HG02571 (cell line): ENCODE measurements at regions not wholly inside any gene's neighbourhood (a gene's known extent, or its start where the extent isn't known, plus 50 kb on each side); places are given as distances from the start of the nearest gene placed in this dataset.
"Not testable (repeated sequence)": the region's sequence is repeated elsewhere in the genome, so short reads cannot be mapped to it uniquely, and the experiment has no call there.

ENCODE experiments used
- ATAC-seq: cut with Tn5 transposase; IDR thresholded peaks from one replicate; pipeline ENCODE4 v1.9.1; 2021; ENCODE audit warnings: mild to moderate bottlenecking, moderate library complexity; ENCODE audit not compliant: unreplicated experiment

DNA sequence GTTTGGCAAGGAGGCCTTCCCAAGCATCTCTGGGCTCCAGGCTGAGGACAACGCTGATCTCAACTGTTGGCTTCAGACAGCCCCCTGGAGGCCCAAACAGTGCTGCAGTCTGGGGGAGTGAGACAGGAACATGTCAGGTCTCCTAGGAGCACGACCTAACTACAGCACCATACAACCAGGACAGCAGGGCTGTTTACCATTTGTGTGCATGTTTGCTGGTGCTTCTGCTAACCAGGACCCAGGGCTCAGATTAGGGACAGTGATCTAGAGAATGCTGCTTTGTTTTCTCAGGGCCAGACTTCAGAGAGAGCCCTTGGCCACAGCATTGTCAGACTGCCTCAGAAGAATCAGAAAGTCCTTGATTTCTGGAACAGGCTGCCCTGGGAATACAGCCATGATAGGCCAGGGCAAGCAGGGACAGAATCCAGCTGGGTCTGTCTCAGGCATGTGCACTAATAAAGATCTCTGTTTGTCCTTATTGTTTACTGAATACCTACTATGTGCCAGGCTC lies 126.5 kb downstream of the VPREB1 start:
- no peak for ATAC-seq

DNA sequence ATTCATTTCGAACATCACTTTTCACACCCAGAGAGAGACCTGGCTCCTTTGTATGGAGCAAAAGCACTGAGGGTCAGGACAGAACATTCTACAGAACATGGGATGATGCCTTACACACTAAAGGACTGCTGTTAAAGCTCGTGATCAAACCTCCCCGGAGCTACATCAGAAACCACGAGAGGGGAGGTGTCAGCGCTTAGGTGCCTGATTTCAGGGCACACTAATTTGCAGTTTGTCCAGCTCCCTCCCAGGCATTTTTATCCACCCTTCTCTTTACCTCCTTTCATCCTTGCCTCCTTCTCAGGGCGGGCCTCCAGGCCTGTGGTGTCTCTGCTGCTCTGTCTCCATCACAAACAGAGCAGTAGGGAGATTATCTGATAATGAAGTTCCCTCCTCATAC lies 127.5 kb downstream of the VPREB1 start:
- ATAC-seq: no peak

- ATAC-seq: no peak
These were observed 129.6 kb downstream of the VPREB1 start for GRCh38 chr22:22374163-22374562.

GRCh38 chr22:22374579-22374978 lies 130.0 kb downstream of the VPREB1 start:
- ATAC-seq: no peak

- no peak for ATAC-seq
These were observed 131.2 kb downstream of the VPREB1 start for GRCh38 chr22:22375576-22376351.

DNA sequence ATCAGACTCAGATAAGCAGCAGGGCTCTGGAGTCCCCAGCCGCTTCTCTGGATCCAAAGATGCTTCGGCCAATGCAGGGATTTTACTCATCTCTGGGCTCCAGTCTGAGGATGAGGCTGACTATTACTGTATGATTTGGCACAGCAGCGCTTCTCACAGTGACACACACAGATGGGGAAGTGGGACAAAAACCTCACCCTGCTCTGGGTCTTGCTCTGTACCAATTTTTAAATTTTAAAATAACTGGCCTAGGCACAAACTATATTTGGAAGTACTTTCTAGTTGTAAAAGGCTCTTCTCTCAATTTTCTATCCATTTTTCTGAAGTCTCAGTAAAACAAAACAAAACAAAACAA lies 131.7 kb downstream of the VPREB1 start:
- no peak for ATAC-seq

DNA sequence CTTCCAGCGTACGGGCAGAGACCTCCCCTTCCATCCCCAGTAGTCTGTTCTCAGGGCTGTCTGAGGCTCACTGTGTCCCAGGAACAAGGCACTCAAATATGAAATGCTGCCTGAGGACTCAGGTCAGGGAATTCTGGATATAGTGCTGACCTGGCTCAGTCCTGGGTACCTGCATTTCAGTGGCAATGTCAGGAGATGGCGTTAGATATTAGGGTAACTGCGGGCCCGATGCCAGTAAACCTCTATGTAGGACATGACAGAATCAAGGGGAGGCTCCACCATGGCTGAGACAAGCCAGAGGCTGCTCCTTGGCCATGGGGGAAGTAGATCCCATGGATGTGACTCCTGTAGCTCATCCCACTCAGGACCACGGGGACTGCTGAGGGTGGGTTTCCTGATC lies 131.7 kb downstream of the ZNF280B start:
- not testable (repeated sequence) for ATAC-seq

- no peak for ATAC-seq
These were observed 131.2 kb downstream of the ZNF280B start for GRCh38 chr22:22377335-22377734.

- no peak for ATAC-seq
These were observed 129.8 kb downstream of the ZNF280B start for GRCh38 chr22:22378446-22379415.

GRCh38 chr22:22380098-22381030 lies 128.2 kb downstream of the ZNF280B start:
- ATAC-seq: no peak

GRCh38 chr22:22381292-22381691 lies 127.2 kb downstream of the ZNF280B start:
- not testable (repeated sequence) for ATAC-seq

DNA sequence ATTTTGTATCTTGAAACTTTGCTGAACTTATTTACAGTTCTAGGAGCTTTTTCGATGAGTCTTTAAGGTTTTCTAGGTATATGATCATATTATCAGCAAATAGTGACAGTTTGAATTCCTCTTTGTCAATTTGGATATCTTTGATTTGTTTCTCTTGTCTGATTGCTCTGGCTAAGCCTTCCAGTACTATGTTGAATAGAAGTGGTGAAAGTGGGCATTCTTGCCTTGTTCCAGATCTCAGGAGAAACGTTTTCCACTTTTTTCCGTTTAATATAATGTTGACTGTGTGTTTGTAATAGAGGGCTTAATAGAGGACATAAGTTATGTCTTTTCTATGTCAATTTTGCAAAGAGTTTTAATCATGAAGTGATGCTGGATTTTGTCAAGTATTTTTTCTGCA lies 124.3 kb downstream of the ZNF280B start:
- ATAC-seq: no peak

GRCh38 chr22:22384668-22385244 lies 123.8 kb downstream of the ZNF280B start:
- no peak for ATAC-seq

- ATAC-seq: no peak
These were observed 121.7 kb downstream of the ZNF280B start for GRCh38 chr22:22386602-22387385.

DNA sequence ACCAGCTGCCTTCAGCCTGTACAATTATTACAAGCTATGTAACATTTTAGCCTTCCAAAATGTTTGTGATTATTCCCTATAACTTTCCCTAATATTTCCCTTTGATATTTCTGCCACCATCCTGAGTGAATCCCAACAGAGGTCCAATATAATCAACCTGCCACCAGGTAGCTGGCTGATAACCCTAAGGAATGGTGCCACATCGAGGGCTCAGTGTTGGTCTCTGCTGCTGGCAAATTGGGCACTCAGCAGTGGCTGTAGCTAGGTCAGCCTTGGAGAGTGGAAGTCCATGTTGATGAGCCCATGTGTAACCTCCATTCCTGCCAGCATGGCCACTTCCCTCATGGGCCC lies 121.2 kb downstream of the ZNF280B start:
- no peak for ATAC-seq

DNA sequence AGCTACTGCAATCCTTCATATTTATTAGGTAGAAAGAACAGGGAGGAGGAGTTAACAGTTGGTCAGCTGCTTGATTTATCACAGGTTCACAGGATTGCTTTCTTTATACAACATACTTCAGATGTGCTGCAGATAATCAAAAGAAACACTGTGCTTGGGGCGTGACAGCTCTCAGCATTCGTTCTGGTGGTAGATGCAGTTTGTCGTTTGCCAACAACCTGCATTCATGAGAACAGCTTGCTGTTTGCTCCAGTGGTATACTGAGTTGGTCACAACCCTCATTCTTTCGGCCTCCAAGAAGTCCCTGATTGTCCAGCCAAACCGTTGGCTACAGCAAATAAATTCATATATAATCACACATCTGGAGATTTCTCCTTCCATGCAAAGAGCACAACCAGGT lies 120.5 kb downstream of the ZNF280B start:
- no peak for ATAC-seq

GRCh38 chr22:22388494-22388893 lies 120.0 kb downstream of the ZNF280B start:
- no peak for ATAC-seq

GRCh38 chr22:22389467-22389866 lies 119.1 kb downstream of the ZNF280B start:
- ATAC-seq: no peak

DNA sequence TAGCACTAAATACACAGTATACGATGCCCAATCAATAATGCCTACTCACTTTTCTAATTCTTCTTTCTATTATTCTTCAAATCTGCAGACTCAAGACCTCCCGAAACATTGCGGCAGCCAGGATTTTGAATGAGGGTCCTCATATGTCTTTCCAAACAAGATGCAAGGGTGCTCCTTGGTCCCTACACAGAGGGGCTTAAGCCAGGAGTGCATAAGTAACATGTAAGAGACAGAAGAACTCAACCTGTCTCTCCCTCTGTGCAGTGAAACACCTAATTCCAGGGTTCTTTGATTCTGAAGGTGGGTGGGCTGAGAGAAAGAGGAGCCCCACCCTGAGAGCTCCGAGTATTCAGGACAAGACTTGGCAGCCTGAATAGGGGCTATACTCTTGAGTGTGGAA lies 117.6 kb downstream of the ZNF280B start:
- ATAC-seq: no peak

GRCh38 chr22:22391543-22391942 lies 117.0 kb downstream of the ZNF280B start:
- ATAC-seq: no peak
